Stomach (tissue), 4 donors: ENCODE measurements at regions not wholly inside any gene's neighbourhood (a gene's known extent, or its start where the extent isn't known, plus 50 kb on each side); places are given as distances from the start of the nearest gene placed in this dataset.

ENCODE experiments used
- EP300 ChIP-seq: sonication (generic); formaldehyde crosslinking; IDR thresholded peaks from one replicate; pipeline ENCODE4 v1.6.1; 2017; ENCODE audit warnings: antibody characterized with exemption
- TF ChIP-seq, protein P1 (sequence below), 7 experiments: fragments of 450-650 bp in 4 of 7; fragments of 200-600 bp in 3 of 7; sonication (generic) in 3 of 7; IDR thresholded peaks; one replicate each; pipeline ENCODE4 v1.5.1; 2016 to 2019; ENCODE audit warnings: antibody characterized with exemption in 7 of 7, control low read depth in 2 of 7, mild to moderate bottlenecking in 1 of 7

DNA sequence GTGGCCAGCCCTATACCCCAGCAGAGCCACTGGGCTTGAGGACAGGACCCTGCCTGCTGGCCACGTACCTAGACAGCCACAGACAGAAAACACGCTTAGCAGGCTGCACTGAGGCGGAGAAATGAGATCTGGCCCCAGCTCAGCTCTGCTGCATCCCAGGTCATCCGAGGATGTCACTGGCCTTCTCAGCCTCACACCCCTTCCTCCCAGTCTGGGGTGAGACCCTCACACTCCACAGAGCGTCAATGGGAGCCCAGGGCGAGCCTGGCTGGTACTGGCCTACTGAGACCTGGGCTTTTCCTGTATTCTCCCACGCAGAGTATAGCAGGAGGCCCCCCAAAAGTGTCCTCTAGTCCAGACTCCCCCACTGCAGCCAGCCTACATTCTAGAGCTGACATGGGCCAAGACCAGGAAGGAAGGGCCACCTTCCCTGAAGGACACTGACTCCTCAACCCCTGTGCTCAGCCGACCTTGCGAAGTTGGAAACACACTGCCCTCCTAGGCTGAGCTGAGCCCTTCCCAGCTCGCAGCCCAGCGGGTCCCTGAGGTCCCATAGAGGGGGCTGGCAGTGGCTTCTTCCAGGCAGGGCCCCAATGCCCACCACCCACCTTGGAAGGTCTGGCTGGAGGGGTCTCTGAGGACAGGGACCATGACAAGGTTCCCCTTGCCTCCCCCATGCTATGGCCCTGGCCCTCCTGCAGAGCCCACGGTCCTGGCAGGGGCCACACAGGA, 65.9 kb upstream of the LINC01488 start:
- TF ChIP-seq, protein P1, sequence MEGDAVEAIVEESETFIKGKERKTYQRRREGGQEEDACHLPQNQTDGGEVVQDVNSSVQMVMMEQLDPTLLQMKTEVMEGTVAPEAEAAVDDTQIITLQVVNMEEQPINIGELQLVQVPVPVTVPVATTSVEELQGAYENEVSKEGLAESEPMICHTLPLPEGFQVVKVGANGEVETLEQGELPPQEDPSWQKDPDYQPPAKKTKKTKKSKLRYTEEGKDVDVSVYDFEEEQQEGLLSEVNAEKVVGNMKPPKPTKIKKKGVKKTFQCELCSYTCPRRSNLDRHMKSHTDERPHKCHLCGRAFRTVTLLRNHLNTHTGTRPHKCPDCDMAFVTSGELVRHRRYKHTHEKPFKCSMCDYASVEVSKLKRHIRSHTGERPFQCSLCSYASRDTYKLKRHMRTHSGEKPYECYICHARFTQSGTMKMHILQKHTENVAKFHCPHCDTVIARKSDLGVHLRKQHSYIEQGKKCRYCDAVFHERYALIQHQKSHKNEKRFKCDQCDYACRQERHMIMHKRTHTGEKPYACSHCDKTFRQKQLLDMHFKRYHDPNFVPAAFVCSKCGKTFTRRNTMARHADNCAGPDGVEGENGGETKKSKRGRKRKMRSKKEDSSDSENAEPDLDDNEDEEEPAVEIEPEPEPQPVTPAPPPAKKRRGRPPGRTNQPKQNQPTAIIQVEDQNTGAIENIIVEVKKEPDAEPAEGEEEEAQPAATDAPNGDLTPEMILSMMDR (IDR thresholded peaks at IDR 0.05) = no peak
- TF ChIP-seq EP300 = no peak
